ENCODE measurements at regions not wholly inside any gene's neighbourhood (a gene's known extent, or its start where the extent isn't known, plus 50 kb on each side); places are given as distances from the start of the nearest gene placed in this dataset.

GRCh38 chr10:51020200-51020599 lies 54.1 kb upstream of the PRKG1 start:
- no peak for TF ChIP-seq CTCF (IDR thresholded peaks at IDR 0.05; ENCODE audit: insufficient read depth, low read length, poor library complexity, severe bottlenecking)
- no peak for TF ChIP-seq EZH2phosphoT487 (conservative IDR thresholded peaks at IDR 0.05; ENCODE audit: low read length)

Measured in SU-DHL-6 (cell line).